NCI-H1417 (cell line): ENCODE measurements at regions not wholly inside any gene's neighbourhood (a gene's known extent, or its start where the extent isn't known, plus 50 kb on each side); places are given as distances from the start of the nearest gene placed in this dataset.

Source experiments
- DNase-seq, 3 experiments: peaks; one replicate each; lab custom pipeline; 2025; lab: John Stamatoyannopoulos, UW

DNA sequence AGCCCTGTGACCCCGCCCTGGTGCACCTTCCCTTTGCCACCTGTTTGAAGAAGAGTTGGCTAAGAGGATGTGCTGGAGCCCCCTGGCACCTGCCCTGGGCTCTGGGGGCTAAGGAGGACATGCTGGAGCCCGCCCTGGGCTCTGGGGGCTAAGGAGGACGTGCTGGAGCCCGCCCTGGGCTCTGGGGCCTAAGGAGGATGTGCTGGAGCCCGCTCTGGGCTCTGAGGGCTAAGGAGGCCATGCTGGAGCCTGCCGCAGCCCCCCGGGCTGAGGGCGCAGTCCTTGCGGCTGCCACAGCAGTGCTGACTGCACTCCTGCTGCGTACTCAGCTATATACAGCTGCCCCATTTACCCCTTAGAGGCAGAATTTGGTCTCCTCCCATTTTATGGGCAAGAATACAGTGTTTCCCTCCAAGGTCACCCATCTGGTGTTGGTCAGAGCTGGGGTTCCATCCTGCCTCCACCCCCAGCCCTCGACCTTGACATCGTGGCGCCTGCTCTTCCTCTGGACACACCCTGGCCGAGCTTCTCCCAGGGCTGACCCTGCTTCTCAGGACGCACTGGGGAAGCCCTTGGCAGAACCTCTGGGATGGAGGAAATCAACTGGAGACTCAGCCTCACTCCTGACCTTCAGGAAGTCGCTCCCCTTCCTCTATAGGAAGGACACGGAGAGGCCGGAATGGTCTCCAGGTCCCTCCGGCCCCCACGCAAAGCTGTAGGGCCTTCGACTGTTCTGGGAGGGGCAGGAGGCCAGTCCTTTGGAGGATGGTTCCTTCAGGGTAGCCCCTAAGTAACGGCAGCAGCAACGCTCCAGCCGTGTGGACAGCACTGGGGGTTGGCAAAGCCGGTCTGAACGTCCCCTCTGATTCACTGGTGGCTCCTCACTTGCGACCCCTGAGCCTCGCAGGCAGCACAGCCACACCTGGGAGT lies 65.0 kb upstream of the HPCAL1 start:
- DNase-seq: no peak

DNA sequence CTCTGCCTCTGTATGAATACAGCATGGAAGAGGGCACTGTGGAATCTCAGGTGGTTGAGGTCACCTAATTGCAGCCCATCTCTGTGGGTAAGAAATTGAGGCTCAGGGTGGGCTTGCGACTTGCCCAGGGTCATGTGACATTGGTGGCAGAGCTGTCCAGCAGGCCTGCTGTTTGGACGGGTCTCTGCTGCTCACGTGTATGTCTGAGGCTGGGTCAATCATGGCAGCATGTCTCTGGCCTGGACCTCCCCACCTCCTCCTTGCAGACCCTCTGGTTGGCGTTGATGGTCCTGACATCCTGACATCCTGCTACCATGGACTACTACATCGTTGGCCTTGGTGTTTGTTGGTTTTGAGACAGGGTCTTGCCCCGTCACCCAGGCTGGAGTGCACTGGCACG lies 64.3 kb upstream of the HPCAL1 start:
- no peak for DNase-seq

DNA sequence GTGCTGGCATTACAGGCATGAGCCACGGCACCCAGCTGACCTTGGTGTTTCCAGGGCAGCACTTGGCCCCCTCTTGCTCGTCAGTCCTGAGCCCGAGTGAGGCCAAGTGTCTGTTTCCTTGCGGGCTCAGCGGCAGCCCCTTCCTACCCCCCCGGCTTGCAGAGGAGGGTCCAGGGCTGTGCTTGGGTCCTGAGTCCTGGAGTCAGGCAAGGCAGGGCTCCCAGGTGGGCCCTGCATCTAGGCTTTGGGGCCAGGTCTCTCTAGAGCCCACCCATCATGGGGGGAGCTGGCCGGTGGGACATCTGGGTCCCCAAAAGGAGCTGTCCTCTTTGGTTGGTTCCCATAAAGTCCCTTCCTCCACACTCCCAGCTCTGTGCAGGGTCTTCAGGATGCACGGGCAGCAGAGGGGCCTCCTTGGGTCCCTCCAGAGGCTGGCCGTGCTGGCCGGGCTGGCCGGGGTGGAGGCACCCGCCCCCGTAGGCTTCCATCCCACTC lies 63.7 kb upstream of the HPCAL1 start:
- DNase-seq: no peak

DNA sequence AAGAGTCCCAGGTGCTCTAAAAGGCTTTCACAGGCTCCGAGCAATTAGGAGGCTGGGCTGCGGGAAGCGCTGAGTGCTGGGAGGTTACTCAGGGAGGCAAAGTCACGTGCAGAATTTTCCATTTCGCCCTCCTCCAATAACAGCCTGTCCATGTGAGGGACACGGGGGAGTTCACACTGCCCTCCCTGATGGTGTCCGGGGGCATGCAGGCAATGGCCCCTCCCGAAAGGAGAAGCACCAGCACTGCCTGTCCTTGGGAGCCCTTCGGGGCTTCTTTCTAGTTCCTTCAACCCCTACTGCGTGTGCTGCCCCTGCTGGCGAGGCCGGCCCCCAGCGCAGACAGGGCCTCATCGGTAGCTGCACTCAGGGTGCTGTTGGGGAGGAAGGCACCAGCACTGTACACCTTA lies 63.1 kb upstream of the HPCAL1 start:
- no peak for DNase-seq

DNA sequence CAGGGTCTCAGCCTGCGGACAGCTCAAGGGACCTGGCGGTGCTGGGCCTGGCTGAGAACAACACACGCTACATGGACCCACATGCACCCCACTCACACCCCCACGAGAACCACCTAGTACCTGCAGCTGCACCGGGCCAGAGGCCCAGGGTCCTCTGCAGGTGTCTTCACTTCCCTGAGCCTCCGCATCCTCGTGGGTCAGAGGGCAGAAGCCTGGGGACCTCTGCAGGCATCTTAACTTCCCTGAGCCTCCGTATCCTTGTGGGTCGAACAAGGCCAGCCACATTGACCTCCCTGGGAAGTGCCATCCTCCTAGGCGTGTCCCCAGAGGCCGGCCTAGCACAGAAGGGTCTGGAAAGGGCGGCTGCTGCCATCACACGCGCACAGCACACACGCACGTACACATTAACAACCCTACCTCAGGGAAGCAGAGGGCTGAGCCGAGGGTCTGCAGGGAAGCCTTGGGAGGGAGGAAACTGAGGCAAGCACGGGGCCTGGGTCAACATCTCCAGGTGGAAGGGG lies 62.5 kb upstream of the HPCAL1 start:
- no peak for DNase-seq

DNA sequence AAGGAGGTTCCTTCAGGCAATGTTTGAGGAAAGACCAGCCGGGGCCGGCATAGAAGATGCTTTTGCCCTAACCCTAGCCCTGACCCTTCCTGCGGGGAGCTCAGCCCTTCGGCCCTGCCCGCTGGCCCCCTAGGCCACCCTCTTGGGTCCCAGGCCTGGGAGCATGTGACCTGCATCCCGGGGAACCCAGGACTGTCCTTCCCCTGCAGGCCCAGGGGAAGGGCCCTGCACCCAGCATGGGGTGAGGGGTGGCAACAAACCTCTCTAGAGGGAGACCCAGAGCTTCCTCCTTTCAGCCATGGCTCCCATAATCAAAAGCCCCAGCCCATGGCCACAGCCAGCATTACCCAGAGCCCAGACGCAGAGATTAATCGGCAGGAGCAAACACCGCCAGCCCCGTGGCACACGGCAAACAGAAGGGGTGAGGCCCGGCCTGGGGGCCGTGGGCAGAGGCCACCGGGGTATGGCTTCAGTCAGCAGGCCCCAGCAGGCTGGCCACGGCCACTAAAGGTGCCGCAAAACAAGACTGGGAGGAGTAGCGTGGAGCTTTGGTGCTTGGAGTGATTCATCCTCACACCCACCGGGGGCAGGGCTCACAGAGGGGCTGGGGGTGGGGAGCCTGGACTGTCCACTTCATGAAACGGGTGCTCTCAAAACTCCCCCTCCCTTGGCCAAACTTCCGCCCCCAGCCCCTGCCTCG lies 61.6 kb upstream of the HPCAL1 start:
- no peak for DNase-seq

DNA sequence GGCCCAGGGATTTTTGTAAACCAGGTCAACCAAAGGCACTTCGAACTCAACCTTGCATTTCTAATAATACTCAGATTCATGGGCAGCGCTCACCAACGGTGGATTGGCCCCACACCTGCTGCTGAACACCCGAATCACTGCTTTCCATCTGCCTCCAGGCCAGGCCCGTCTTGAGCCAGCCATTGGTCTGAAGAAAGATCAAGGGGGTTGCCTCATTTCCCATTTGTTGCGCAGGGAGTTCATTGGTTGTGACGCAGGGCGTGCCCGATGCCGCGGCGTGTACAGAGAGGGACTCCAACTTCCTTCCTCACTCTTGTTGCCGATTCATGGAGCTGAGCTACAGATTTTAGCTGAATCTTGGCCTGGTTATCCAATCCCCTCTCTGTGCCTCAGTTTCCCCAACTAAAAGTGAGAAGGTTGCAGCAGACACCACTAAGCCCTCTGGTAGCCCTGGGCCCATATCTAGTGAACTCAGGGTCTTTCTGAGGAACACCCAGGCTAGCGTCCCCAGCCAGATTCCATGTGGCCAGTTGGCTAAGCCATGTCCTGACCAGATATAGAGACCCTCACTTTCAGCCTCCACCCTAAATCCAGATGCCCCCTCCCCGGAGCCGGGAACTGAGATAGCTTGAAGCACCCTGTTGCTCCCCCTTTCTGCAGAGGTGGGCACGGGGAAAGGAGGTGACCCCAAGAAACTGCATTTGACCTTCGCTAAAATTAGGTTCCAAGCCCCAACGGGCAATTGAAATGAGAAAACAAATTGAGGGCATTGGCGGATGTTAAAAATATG lies 60.9 kb upstream of the HPCAL1 start:
- DNase-seq: no peak

DNA sequence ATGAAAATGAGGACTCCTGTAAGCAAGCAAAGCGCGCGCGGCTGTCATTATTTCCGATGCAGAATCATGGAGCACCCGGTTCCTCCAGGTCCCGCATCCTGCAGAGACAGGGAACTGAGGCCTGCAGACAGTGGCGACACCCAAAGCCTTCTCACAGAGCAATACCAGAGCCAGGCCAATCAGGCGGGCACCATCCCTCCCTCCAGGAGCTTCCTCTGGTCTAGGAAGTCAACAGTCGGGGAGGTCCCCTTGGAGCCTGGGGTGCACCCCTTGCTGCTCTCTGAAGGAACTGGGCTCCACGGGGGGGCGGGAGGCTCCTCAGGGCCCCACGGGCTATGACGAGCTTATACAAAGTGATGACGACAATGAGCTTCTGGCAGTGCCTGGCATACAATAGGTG lies 60.3 kb upstream of the HPCAL1 start:
- DNase-seq: no peak

DNA sequence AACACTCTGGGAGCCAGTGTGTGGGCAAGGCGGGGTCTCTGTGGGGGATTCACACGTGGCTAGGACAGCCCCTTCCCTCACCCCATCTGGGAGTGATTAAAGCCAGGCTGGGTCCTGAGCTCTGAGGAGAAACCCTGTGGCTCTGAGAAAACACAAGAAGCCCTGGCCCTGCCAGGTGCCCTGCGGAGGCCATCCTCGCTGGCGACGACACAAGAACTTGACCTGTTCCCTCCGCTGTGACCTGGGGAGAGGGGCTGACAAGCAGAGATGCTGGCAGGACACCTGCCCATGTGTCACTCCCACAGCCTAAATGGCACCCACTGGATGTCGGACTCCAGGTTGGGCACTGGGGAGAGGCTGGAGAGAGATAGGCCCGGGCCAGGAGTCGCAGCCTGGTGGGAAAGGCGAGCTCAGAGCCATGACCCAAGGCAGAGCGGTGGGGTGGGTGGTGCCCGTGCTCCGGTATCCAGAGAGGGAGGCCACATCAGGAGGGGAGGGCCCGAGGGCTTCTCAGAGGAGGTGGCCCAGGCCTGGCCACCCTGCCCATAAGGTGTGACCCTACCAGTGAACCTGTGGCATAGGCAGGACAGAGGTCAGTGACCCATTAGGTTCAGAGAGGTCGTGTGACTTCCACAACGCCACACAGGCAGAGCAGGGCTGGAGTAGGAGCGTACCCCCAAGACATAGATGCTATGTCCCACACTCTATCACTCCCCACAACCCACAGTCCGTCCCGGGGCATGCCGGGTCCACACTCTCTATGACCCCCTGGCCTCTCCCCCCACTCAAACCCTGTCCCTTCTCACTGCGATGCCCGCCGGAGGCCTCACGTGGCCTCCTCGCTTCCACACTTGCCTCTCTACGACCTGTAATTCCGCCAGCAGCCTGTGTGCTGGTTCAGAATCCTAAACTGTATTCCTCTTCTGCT lies 59.4 kb upstream of the HPCAL1 start:
- no peak for DNase-seq

DNA sequence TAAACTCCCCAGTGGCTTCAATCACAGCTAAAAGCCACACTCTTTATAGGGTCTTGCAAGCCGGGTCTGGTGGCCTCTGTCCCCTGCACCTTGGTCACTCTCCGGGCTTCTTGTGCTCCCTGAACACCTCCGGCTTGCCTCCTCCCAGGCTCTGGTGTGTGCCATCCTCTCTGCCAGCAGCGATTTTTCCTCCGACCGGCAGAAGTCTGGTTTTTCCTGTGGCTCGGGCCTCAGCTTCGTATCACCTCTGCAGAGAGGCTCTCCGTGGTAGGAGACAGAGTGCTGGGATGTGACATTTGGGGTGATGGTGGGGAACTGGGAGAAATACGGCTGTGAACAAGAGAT lies 58.8 kb upstream of the HPCAL1 start:
- DNase-seq: no peak

DNA sequence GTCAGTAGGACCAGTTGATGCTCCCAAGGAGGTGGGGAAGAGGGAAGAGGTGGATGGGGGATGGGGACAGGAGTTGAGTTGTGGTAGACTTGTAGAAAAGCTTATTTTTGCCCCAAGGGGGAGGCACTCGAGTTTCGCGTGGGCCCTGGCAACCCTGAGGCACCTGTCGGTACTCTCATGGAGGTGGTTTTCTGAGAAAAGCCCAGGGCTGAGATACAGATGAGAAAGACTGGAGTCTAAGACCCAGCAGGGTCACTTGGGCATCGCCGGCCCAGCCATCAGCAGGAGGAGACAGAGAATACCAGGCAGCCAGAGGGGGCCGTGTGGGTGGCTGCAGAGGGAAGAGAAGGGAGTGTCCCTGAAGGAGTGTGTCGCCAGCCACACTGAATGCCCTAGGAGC lies 57.7 kb upstream of the HPCAL1 start:
- no peak for DNase-seq

DNA sequence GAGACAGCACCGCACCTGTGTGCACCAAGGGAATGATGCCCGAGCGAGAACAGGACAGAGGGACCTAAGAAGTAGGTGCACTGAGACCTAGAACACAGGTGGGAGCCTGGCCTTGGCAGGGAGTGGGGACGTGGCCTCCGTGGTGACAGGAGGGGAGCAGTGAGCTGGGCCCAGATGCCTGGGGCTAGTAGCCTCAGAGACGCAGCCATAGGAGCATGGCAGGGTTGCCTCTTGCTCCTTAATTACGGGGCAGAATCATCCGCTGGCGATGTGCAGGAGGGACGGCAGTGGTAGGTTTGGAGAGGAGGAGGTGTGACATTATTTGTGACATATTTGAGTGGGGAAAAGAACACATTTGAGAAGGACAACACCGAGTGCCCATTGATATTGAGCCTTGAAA lies 57.0 kb upstream of the HPCAL1 start:
- DNase-seq: no peak

DNA sequence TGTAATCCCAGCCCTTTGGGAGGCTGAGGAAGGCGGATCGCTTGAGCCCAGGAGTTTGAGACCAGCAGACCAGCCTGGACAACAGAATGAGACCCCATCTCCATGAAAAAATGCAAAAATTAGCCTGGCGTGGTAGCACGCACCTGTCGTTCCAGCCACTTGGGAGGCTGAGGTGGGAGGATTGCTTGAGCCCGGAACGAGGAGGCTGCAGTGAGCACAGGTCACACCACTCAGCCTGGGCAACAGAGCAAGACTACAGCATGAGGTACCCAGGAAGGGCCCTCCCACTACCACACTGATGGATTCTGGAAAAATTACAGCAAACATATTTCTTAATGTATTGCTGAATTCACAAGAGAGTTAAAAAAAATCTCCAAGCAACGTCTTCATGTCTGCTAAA lies 56.3 kb upstream of the HPCAL1 start:
- no peak for DNase-seq

DNA sequence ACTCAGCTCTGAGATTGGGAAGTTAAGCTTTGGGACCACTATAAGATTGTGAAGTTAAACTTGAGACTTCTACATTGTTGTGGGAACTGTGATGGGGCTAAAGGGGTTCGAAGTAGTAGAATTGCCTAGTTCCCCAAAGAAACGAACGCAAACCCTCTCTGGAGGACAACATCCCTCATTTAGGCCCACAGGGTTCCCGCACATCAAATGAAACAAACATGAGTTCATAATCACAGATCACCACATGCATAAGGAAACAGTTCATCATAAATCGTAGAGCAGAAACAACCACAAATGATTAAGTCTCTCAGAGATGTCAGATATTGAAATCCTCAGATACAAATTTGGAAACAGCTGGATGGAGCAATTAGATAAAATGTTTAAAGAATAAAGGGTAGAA lies 55.9 kb upstream of the HPCAL1 start:
- no peak for DNase-seq

DNA sequence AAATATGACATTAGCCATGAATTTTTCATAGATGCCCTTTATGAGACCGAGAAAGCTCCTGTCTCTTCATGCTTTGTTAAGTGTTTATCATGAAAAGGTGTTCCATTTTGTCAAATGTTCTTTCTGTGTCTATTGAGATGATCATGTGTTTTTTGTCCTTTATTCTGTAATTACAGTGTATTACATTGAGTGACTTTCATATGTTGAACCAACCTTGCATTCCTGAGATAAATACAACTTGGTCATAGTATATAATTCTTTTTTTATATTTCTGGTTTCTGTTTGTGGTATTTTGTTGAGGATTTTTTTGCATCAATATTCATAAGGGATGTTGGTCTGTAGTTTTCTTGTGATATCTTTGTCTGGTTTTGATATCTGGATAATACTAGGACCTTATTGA lies 52.9 kb upstream of the HPCAL1 start:
- peak in 1 of 3 experiments; percentile 19 for DNase-seq

DNA sequence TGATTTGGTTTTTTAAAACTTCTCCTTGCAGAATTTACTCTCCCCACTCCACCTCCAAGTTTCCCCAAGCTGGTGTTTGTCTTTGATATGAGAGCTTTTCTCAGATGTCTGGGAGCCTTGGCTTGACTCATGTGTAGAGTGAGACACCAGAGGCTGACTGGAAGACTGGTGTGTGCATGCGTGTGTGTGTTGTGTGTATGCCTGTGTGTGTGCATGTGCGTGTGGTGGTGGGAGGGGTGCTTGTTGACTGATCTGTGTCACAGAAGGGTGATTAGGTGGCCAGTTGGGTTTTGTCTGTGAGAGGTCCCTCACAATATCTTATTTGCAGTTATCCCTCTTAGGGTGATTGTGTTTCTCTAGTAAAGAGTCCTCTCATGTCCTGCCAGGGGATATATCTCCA lies 50.5 kb upstream of the HPCAL1 start:
- DNase-seq: no peak

DNA sequence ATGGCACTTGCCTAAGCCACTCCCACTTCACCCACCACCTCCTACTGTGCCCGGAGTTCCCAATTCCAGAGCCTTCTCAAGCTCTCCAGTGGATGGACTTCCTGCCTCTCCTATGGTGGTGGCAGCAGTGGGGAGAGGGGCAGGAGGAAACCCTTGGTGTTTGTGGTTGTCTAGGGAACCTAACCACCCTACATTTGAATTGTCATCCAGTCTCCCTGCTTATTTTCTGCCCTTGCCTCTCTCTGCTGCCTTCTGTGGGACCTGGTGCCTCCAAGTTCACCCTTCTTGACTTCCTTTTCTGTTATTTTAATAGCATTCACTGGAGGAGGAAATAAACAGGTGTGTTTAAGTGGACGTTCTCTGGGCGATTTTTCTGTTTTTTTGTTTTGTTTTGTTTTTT lies 50.0 kb upstream of the HPCAL1 start:
- DNase-seq: no peak
